Body of pancreas (tissue), 4 donors: ENCODE measurements at regions not wholly inside any gene's neighbourhood (a gene's known extent, or its start where the extent isn't known, plus 50 kb on each side); places are given as distances from the start of the nearest gene placed in this dataset.

Source experiments
- ATAC-seq: fragments of 150-250 bp; one replicate; pipeline ENCODE4 v1.9.1; 2016
- DNase-seq, 4 donors: peaks; one replicate each; pipeline ENCODE4 v3.0.0-alpha.2; 2019
- H3K27ac ChIP-seq, 4 donors: fragments of 200-600 bp; sonication (generic); 1 replicate in 3 of 4; 2 replicates in 1 of 4; pipeline versions ENCODE4 v1.5.1 to v1.6.1; 2016 to 2019; ENCODE audit warnings: mild to moderate bottlenecking in 1 of 4, mixed read lengths in 1 of 4, moderate library complexity in 1 of 4
- H3K27me3 ChIP-seq, 2 donors: fragments of 200-600 bp; sonication (generic); one replicate each; pipeline ENCODE4 v1.6.0; 2016; ENCODE audit warnings: mild to moderate bottlenecking in 1 of 2
- H3K36me3 ChIP-seq, 2 donors: fragments of 200-600 bp; sonication (generic); replicated peaks in 1 of 2; 2 replicates each; pipeline ENCODE4 v1.5.1; 2016; ENCODE audit warnings: low read depth in 2 of 2; ENCODE audit not compliant: insufficient read depth in 1 of 2
- H3K4me1 ChIP-seq: fragments of 200-600 bp; sonication (generic); one replicate; pipeline ENCODE4 v1.6.0; 2016
- H3K4me3 ChIP-seq, 2 donors: fragments of 200-600 bp; sonication (generic); 1 replicate in 1 of 2; 2 replicates in 1 of 2; pipeline ENCODE4 v1.5.1; 2016 to 2019
- H3K9me3 ChIP-seq, 3 donors: fragments of 200-600 bp; sonication (generic); 1 replicate in 2 of 3; 2 replicates in 1 of 3; pipeline ENCODE4 v1.5.1; 2016
- POLR2A ChIP-seq, 3 donors: fragments of 450-650 bp; IDR thresholded peaks; one replicate each; pipeline ENCODE4 v1.6.1; 2016; ENCODE audit warnings: antibody characterized with exemption in 3 of 3, mild to moderate bottlenecking in 2 of 3
- whole genome bisulfite sequencing, 2 donors: methylation state at CpG; one replicate each; pipeline ENCODE4 v1.1.5; 2017; 5-methylcytosine and 5-hydroxymethylcytosine counted together
- intact Hi-C: fragments of 100-400 bp; cut with DNase I; formaldehyde crosslinking; loops from one replicate; pipeline ENCODE4 v1.15.1; 2023
- TF ChIP-seq, protein P1 (sequence below), 7 experiments: fragments of 450-650 bp in 4 of 7; fragments of 200-600 bp in 3 of 7; sonication (generic) in 3 of 7; IDR thresholded peaks; one replicate each; pipeline ENCODE4 v1.5.1; 2016 to 2019; ENCODE audit warnings: antibody characterized with exemption in 7 of 7

DNA sequence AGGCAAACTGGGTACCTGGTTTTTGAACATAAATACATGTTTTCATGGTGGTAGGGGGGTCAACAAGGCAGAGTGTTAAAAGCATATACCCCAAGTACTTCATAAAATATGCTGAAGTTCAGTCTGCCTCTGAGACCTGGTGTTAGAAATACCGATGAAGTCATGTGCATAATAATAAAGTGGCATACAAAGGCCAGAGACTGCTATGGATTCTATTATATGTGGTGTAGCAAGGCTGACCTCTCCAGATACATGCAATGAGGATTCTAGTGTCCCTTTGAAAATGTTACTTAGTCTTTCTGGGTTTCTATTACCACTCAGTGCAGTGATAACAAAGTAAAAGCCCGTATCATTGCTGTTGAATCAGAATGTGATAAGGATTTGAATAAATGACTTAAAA lies 487.5 kb upstream of the ZNF608 start:
- Histone ChIP-seq H3K27me3 (no peaks in the 10 kb centered on the region), H3K4me3 (no peak overlapping the region), H3K36me3 (no peaks in the 10 kb centered on the region), H3K4me1 (peaks cover 7% of the 10 kb centered on the region), H3K27ac (no peak overlapping the region), H3K9me3 (no peaks in the 10 kb centered on the region)
- intact Hi-C loops = no loop called here
- no peak for DNase-seq
- TF ChIP-seq, protein P1, sequence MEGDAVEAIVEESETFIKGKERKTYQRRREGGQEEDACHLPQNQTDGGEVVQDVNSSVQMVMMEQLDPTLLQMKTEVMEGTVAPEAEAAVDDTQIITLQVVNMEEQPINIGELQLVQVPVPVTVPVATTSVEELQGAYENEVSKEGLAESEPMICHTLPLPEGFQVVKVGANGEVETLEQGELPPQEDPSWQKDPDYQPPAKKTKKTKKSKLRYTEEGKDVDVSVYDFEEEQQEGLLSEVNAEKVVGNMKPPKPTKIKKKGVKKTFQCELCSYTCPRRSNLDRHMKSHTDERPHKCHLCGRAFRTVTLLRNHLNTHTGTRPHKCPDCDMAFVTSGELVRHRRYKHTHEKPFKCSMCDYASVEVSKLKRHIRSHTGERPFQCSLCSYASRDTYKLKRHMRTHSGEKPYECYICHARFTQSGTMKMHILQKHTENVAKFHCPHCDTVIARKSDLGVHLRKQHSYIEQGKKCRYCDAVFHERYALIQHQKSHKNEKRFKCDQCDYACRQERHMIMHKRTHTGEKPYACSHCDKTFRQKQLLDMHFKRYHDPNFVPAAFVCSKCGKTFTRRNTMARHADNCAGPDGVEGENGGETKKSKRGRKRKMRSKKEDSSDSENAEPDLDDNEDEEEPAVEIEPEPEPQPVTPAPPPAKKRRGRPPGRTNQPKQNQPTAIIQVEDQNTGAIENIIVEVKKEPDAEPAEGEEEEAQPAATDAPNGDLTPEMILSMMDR (IDR thresholded peaks at IDR 0.05) = no peak
- TF ChIP-seq POLR2A (IDR thresholded peaks at IDR 0.05) = no peak
- 61 to 71% methylated on average over 2 of the region's 2 CpGs for whole genome bisulfite sequencing, 2 donors
- no peak for ATAC-seq

GRCh38 chr5:125236007-125236406 lies 489.6 kb upstream of the ZNF608 start:
- no peaks in the 10 kb centered on the region for H3K36me3 ChIP-seq
- ATAC-seq = no peak
- no peaks in the 10 kb centered on the region for H3K27me3 ChIP-seq
- no peak overlapping the region for H3K4me3 ChIP-seq
- H3K27ac ChIP-seq = no peak overlapping the region
- no peaks in the 10 kb centered on the region for H3K9me3 ChIP-seq
- TF ChIP-seq, protein P1 (IDR thresholded peaks at IDR 0.05) = no peak
- TF ChIP-seq POLR2A (IDR thresholded peaks at IDR 0.05) = no peak
- intact Hi-C loops = no loop called here
- 67% methylated on average over 2 of the region's 2 CpGs for WGBS, 2 donors
- peaks cover 7% of the 10 kb centered on the region for H3K4me1 ChIP-seq
- no peak for DNase-seq

GRCh38 chr5:125236981-125237380 lies 490.5 kb upstream of the ZNF608 start:
- no peaks in the 10 kb centered on the region for H3K27me3 ChIP-seq
- intact Hi-C loops = no loop called here
- no peak overlapping the region for H3K27ac ChIP-seq
- DNase-seq (no peak), ATAC-seq (no peak)
- 69 to 79% methylated on average over 1 of the region's 1 CpG for WGBS, 2 donors
- no peak for TF ChIP-seq POLR2A (IDR thresholded peaks at IDR 0.05)
- TF ChIP-seq, protein P1 (IDR thresholded peaks at IDR 0.05) = no peak
- H3K4me1 ChIP-seq = peaks cover 7% of the 10 kb centered on the region
- no peaks in the 10 kb centered on the region for H3K36me3 ChIP-seq
- no peak overlapping the region for H3K4me3 ChIP-seq
- H3K9me3 ChIP-seq = no peaks in the 10 kb centered on the region

GRCh38 chr5:125244531-125244930 lies 498.1 kb upstream of the ZNF608 start:
- Histone ChIP-seq H3K27me3 (no peaks in the 10 kb centered on the region), H3K36me3 (no peaks in the 10 kb centered on the region), H3K4me3 (no peak overlapping the region), H3K27ac (no peak overlapping the region), H3K9me3 (no peaks in the 10 kb centered on the region), H3K4me1 (no peaks in the 10 kb centered on the region)
- DNase-seq (no peak), ATAC-seq (no peak)
- intact Hi-C loops = no loop called here
- WGBS, 2 donors = 82 to 88% methylated on average over 2 of the region's 2 CpGs
- TF ChIP-seq, protein P1 (IDR thresholded peaks at IDR 0.05) = no peak
- TF ChIP-seq POLR2A (IDR thresholded peaks at IDR 0.05) = no peak

GRCh38 chr5:125245216-125245615 lies 498.8 kb upstream of the ZNF608 start:
- Histone ChIP-seq H3K9me3 (no peaks in the 10 kb centered on the region), H3K27ac (no peak overlapping the region), H3K4me3 (no peak overlapping the region), H3K4me1 (no peaks in the 10 kb centered on the region), H3K36me3 (no peaks in the 10 kb centered on the region), H3K27me3 (no peaks in the 10 kb centered on the region)
- no peak for ATAC-seq
- intact Hi-C loops = no loop called here
- TF ChIP-seq, protein P1 (IDR thresholded peaks at IDR 0.05) = no peak
- TF ChIP-seq POLR2A (IDR thresholded peaks at IDR 0.05) = no peak
- DNase-seq = no peak
- WGBS, 2 donors = 74 to 83% methylated on average over 4 of the region's 4 CpGs
